ENCODE measurements at regions not wholly inside any gene's neighbourhood (a gene's known extent, or its start where the extent isn't known, plus 50 kb on each side); places are given as distances from the start of the nearest gene placed in this dataset.
"Not testable (repeated sequence)": the region's sequence is repeated elsewhere in the genome, so short reads cannot be mapped to it uniquely, and the experiment has no call there.

DNA sequence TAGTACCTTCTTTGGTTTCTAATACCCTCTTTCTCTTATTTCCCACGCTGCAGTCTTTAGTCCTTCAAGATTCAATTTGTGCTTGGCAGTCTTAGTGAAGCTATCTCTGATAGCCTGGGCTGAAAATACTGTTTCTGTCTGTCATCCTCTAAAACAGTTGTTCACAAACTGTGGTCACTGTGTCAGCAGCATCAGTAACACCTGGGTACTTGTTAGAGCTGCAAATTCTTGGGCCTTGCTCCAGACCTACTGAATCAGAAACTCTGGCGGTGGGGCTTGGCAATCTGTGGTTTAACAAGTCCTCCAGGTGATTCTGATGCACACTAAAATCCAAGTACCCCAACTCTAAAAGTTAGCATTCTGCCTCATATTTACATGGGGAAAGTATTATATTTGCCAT is 217.5 kb upstream of the SEL1L start:
- DNase-seq (ENCODE audit: low read depth) = no peak

DNA sequence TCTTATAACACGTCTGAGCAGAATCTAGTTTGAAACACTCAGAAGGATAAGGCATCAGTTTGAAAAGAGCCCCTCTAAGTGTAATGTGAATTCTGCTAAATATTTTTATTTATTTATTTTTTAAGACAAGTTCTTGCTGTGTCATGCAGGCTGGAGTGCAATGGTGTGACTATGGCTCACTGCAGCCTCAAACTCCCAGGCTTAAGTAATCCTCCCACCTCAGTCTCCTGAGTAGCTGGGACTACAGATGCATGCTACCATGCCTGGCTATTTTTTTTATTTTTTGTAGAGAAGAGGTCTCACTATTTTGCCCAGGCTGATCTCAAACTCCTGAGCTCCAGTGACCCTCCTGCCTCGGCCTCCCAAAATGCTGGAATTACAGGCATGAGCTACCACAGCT is 225.9 kb upstream of the SEL1L start:
- no peak for DNase-seq (ENCODE audit: low read depth)

DNA sequence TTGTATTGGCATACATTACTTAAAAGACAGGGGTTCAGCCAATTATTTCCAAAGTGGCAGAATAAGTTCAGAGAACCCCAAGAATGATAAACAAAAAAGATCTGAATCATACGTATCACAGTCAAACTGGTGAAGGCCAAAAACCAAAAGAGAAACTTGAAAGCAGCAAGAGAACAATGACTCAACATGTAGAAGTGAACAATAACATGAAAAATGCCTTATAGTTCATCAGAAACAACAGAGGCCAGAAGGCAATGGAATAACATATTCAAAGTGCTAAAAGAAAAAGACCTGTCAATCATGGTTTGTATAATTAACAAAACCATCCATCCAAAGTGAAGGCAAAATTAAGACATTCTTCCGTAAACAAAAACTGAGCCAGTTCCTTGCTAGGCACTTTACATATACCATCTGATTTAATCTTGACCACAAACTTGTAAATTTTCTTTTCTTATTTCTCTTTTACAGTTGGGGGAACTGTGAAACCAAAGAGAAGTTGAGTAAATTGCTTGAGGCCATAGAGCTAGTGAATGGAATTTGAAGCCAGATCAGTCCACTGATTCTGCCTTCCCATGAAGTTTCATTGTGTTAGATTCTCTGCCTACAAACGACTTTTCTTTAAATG is 232.1 kb upstream of the SEL1L start:
- no peak for DNase-seq (ENCODE audit: low read depth)

DNA sequence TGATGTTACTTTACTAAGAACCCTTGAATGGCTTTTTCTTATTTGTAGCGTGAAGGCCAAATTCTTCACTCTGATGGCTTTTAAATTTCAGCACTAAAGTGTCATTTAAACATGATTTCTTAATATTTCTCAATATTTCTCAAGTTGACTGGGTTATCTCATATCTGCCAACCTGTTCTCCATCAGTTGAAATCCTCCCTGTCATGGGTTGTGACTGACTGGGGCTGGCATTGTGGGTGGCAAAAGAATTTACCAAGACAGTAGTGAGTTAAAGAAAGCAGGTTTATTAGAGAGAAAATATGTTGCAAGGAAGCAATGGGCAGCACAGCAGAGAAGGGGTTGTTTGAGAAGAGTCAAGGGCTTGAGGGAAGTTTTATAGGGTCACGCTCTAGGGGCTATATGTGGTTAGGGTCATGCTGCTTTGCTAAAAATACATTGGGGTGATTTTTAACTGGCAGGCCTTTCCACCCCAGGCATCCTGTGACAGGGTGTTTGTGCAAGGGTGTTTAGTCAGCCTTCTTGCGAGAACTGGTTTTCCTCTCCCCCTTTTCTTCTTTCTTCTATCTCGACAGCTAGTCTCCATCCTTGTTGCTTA is 232.8 kb upstream of the SEL1L start:
- DNase-seq (ENCODE audit: low read depth) = no peak

DNA sequence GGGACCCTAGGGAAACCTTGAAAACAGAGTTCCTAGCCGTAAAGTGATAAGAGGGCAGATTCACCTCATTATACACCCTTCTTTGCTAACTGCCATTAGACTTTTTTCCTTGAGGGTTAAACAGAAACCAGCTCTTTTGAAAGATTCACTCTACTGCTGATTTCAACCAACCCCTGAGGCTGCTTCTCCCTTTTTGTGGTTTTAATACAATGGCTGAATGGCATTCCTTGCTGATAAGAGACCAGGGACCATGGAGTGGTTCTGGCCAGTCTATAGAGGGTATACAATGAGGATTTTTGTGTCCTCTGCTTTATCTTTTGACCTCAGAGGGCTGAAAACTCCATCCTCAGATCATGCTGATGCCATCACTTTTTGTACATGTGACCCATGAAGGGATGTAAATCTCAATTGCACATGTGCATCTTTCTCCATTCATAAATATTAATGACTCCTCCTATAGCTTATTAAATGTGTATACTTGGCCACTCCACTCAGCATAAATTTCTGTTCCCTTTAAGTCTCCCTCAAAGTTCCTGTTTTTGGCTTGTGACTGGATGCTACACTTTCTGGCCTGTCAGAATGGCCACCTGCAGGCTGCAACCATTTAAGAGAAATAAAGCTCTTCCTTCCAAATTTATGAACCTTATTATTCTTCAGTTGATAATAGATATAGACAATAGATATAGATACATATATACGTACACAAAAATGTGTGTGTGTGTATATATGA is 233.8 kb upstream of the SEL1L start:
- no peak for DNase-seq (ENCODE audit: low read depth)

DNA sequence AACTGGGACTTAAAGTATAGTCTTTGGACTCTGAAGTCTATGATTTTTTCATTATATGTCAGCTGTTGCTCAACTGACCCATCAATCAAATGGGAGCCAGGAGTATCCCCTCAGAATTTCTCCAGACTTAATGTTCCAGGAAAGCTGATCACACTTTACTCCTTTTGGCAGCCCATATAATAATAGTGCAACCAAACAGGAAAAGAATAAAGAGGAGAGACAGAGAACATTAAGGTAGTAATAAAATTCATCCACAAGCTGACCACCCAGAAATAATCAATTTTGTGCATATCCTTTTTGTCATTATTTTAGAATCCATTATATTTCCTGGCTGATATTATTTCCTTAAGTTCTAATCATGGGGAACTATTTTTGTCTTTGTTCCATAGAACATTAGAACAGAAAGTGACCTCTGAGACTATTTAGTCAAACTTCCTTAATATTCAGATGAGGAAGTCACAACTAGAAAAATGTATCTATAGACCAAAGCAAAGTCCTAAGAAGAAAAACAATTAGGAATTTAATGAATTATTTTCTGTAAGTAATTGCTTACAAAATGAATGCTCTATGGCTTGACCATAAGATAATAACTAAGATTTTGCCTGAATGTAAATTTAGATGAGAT is 238.1 kb upstream of the SEL1L start:
- DNase-seq (ENCODE audit: low read depth) = no peak

DNA sequence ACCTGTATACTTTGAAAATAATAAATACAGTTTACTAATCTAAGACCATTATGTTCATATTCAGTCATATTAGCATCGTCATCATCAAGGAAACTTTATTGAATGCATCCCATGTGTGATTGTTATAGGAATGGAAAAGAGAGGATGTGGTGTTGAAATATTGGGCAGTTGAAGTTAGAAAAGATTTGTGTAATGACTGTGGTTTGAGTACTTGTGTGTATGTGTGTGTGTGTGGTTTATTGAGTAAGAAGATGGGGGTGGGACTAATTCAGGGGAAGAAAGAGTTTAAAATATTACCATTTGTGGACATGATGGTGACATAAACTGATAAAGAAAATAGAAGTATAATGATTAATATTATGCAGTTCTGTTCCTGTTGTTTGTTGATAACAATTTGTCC is 238.7 kb upstream of the SEL1L start:
- no peak for DNase-seq (ENCODE audit: low read depth)

DNA sequence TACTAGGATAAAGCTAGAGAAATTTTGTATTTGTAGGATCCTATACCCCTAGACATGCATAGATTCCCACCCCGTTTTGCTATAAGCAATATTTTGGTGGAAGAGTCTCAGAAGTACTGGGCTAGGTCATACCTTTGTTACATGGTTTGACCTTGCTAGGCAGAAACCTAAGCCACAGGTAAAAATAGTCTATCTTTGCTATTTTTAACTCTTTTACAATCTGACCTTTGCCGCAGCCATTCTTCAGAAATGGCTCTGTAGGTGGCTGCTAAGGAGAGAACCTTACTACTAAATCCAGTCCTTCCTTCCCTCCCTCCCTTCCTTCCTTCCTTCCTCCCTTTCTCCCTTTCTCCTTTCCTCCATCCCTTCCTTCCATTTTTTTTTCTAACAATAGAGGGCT is 242.9 kb upstream of the SEL1L start:
- DNase-seq (ENCODE audit: low read depth) = no peak

DNA sequence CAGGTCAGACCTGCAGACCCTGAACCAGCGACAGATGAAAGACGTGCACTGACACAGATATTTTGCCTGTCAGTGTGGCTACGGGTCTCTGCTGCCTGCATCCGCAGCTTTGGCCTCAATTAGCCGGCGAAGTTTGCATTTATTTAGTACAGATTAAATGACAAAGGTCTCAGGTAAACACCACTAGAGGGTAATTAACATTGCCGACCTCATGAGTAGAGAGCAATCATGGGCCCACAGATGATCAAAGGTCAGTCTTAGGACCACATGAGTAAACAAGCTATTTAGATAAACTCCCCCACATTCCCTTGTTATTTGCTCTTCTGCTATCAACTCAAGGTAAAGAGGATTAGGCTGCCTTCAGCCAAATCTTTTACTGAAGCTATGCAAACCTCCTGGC is 248.1 kb upstream of the SEL1L start:
- not testable (repeated sequence) for DNase-seq (ENCODE audit: low read depth)

DNA sequence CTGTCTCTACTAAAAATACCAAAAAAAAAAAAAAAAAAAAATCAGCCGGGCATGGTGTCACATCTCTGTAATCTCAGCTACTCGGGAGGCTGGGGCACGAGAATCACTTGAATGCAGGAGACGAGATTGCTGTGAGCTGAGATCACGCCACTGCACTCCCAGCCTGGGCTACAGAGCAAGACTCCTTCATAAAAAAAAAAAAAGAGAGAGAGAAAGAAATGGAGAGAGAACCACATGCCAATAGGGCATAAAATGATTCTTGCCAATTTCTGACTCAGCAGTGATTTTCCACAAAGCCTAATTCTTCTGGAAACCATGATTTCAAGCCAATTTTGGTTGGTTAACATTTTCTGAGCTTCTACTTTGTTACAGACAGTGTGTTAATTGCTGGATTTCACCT is 250.4 kb upstream of the SEL1L start:
- no peak for DNase-seq (ENCODE audit: low read depth)

DNA sequence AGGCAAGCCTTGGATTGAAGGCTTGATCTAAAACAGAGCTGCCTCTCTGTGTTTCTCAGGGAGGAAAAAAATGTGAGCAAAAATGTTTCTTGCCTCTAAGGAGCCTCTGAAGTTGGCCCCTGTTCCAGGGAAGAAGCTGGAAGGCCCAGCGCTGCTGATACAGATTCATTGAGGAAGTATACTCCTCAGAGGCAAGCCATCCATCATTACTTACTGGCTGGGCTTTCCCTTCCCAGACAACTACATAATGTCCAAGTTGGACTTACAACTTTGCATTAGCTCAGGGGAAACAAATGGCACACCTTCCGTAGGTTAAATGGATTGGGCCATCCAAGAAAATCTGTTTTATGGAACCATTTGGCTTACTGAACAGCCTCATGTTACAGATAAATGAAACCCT is 263.7 kb upstream of the SEL1L start:
- no peak for DNase-seq (ENCODE audit: low read depth)

DNA sequence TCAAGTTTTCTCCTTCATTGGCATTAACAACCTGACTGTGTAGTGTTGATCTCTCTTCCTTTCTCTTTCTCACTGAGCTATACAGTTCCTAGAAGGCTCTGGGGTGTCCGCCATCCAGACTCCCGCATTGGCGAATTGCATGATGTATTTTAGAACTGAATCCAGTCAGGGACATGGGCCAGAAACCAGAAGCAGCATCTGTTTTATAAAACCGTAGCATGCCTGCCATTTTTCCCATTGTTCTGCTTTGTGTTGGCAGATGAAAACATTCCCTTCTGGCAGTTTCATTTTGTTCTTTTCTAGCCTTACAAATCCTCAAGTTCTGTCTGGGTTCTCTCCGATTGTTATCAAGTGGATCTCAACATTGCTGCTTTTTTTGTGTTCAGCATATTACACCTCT is 268.3 kb upstream of the SEL1L start:
- DNase-seq (ENCODE audit: low read depth) = no peak

DNA sequence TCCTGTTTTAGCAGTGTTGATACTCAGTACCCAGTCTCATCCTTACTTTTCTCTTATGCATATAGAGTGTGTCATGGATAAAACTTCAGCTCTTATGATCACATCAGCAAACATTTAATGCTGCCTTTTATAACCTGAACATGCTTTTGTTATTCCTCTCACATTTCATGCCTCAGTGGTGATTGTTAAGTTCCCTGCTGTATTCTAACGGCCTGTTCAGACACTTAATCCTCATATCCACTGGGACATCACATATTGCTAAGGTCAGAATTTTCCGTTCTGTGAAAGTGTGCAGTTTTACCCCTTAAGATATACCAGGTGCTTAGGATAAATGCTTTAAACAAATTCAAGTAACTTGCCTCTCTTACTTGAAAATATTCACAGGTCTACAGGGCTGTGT is 268.7 kb upstream of the SEL1L start:
- DNase-seq (ENCODE audit: low read depth) = no peak

DNA sequence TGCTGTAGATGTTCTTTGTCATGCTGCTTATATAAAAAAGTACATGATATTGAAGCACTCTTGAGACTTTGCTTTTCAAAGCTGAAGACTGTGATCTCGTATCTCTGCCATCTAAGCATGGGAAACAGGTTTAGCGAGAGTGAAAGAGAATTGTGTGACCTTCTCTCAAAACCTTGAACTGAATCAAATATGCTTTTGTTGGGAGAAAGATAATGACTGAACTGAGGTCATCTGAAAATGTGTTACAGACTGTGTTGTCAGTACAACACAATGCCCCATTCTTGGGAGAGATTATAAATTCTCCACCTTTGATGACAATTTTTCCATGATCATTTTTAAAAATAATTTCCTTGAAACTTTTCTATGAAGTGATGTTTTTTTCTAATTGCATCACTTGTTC is 272.1 kb upstream of the SEL1L start:
- DNase-seq (ENCODE audit: low read depth) = no peak

DNA sequence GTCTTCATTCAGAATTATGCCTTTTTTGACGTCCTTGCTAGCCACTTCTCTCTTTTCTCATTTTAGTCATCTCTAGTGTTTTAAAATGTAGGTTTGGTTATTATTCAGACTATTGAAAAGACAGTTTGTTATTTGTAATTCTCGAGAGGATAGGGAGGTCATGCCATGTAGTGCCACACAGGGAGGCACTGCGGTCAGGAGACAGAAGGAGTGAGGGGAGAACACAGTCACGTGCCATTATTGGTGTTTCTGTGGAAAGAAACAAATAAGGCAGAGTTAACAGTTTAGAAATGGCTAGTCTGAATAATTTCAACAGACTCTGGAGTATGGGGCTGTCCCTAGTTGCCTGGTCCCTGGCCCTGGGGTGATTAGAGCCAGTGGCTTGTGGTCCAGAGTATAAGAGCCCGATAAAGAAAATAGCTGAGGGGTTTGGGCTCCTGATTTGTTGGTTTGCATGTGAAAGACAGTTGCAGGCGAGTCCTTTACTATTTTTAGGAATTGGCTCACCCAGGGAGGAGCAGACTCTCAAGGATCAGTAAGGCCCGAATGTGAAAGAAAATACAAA is 278.1 kb upstream of the SEL1L start:
- DNase-seq (ENCODE audit: low read depth) = no peak

DNA sequence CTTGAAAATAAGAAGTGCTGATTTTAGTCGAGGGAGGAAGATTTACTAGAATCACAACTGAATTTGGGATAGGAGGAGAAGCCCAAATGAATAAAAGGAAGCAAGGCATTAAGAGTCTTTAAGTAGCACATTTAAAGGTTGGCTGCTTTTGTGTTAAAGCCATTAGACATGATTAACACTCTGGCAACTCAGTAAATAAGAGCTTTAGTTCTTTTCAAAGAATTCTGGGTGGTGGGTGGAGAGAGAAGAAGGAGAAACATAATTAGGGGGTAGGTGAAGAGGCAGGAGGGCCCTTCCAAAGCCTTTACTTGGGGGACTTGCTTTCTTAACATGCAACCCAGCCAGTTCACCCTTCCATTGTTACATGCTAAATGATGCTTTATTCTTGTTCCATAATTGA is 284.6 kb upstream of the SEL1L start:
- DNase-seq (ENCODE audit: low read depth) = no peak

DNA sequence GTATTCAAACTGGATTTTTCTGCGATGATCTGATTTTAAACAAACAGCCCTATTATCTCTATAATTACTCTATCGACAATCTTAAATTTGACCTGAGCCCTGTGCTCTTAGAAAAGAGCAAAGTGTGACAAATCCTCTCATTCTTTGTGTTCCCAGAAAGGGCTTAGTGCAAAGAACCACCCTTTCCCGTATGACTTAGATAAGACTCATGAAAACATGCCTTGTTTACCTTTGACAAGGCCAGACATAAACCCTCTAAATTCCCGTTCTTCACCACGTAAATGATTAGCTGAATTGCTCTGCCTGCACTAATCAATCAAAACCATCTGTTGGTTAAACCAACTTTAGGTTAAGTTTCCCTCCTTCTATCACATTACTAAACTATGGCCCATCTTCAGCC is 285.7 kb upstream of the SEL1L start:
- no peak for DNase-seq (ENCODE audit: low read depth)

DNA sequence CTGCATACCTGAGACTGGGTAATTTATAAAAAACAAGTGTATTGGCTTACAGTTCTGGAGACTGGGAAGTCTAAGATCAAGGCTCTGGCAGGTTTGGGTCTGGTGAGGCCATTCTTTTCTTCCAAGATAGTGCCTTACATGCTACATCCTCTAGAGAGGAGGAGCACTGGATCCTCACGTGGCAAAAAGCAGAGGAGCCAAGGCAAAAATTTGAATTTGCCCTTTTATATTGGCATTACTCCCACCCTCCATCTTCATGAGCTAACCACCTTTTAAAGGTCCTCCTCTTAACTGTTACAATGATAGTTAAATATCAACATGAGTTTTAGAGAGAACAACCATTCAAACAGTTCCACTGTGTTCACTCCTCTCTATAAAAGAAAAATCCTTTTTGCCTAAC is 286.3 kb upstream of the SEL1L start:
- DNase-seq (ENCODE audit: low read depth) = no peak

DNA sequence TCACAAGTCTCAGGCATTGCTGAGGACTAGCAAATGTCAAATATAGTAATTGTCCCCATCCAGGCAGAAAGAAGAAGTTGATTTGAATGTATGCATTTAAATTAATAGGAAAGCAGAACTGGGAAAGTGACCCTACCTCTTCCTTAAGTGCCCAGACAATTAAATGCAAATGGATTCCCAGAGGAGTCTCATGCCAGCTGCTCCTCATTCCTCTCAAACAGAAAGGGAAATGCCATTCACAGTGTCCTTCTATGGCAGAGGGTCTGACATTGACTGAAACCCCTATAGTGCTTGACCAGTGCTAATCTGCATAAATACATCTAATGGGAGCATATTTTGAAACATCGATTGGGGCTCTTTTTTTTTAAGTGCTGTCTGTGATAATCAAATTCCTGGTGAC is 292.4 kb upstream of the SEL1L start:
- no peak for DNase-seq (ENCODE audit: low read depth)

DNA sequence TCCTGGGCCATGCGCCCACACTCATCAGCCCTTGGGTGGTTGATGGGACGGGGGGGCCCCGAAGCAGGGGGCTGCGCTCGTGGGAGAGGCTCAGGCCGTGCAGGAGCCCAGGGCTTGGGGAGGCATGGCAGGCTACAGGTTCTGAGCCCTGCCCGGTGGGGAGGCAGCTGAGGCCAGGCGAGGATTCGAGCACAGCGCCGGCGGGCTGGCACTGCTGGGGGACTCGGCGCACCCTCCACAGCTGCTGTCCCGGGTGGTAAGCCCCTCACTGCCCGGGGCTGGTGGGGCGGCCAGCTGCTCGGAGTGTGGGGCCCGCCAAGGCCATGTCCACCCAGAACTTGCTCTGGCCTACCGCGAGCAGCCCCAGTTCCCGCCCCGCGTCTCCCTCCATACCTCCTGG is 295.8 kb upstream of the SEL1L start:
- no peak for DNase-seq (ENCODE audit: low read depth)

DNA sequence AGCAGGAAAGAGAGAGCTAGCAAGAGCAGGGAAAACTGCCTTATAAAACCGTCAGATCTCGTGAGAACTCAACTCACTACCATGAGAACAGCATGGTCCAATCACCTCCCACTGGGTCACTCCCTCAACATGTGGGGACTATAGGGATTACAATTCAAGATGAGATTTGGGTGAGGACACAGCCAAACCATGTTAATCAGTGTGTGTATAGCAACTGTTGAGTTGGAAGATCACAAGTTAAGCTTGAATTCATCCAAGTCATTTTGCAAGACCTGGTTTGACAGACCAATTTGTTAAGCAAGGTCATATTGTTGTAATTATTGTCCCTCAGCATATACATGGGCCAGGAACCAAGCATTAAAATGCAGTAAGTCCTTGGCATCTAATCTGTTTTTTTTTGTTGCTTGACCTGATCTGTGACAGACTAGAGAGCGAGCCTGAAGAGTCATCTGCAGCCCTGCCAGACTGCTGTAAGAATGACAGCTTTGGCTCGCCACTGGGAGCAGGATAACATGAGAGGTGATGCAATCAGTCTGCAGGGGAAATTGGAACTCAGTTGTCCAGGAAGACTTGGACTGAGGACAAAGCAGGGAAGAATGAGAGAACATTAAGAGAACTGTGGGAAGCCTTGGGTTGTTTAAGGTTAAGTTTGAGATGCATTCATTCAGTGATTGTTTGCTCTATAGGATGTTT is 297.6 kb upstream of the SEL1L start:
- DNase-seq (ENCODE audit: low read depth) = no peak

DNA sequence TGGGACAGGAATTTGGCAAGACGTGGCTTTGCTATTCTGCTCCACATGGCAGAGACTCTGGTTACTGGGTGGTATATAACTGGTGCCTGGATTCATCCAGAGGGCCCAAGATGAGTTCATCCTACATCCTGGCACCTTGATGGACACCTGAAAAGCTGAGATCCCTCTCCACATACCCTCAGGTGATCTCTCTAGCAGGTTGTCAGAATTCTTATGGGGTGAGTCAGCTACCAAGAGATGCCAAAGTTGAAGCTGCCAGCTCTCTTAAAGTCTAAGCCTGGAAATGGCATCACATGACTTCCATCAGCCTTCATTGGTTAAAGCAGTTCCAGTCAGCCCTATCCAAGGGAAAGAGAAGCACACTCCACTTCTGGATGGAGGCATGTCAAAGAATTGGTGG is 300.7 kb upstream of the SEL1L start:
- no peak for DNase-seq (ENCODE audit: low read depth)

All from T follicular helper cell (primary cell).